Nephron progenitor cell (in vitro differentiated cells): ENCODE measurements at regions not wholly inside any gene's neighbourhood (a gene's known extent, or its start where the extent isn't known, plus 50 kb on each side); places are given as distances from the start of the nearest gene placed in this dataset.
"Not testable (repeated sequence)": the region's sequence is repeated elsewhere in the genome, so short reads cannot be mapped to it uniquely, and the experiment has no call there.

Source experiments
- DNase-seq: peaks from one replicate; pipeline ENCODE4 v3.0.0; 2021
- H3K27ac Mint-ChIP-seq: 2 replicates; pipeline ENCODE4 v1.8.0; 2021; ENCODE audit warnings: mild to moderate bottlenecking, moderate library complexity, mixed read lengths
- H3K27me3 Mint-ChIP-seq: 2 replicates; pipeline ENCODE4 v1.8.0; 2021; ENCODE audit warnings: mild to moderate bottlenecking, low read depth, mixed read lengths; ENCODE audit not compliant: poor library complexity
- H3K36me3 Mint-ChIP-seq: 2 replicates; pipeline ENCODE4 v1.8.0; 2021; ENCODE audit warnings: low read depth, mixed read lengths
- H3K4me1 Mint-ChIP-seq: 2 replicates; pipeline ENCODE4 v1.8.0; 2021; ENCODE audit warnings: mixed read lengths
- H3K4me3 Mint-ChIP-seq: 2 replicates; pipeline ENCODE4 v1.8.0; 2021; ENCODE audit warnings: mild to moderate bottlenecking, moderate library complexity, mixed read lengths
- H3K9me3 Mint-ChIP-seq: 2 replicates; pipeline ENCODE4 v1.8.0; 2021; ENCODE audit warnings: mild to moderate bottlenecking, moderate library complexity, mixed read lengths
- TF ChIP-seq, protein P1 (sequence below): fragments of 200-600 bp; sonication (generic); IDR thresholded peaks from 2 replicates; pipeline ENCODE4 v1.5.0; 2021; ENCODE audit warnings: antibody characterized with exemption

DNA sequence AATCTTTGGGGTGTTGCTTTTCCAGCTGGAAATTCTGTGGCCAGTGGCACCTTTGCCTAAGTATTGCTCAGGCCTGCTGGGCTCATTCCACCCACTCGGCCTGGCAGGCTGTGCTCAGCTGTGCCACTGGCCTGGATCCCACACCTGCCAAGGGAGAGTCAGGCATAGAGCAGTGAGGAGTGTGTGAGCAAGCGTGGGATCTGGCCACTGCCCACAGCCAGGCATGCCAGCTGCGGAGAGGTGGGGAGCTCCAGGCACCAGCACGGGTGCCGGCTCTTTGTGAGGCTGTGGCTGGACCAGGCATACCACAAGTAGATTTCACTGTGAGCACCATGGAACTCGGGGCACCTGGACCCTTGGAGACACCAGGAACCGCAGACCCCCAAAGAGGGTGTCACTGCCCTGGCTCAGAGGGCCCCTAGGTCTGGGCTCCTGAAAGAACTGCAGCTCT, 118.1 kb upstream of the MAP2 start:
- Mint-ChIP-seq H3K9me3 (peaks cover 8% of the 10 kb centered on the region), H3K27ac (no peak overlapping the region), H3K4me3 (no peak overlapping the region), H3K27me3 (peaks cover 38% of the 10 kb centered on the region), H3K36me3 (no peaks in the 10 kb centered on the region), H3K4me1 (no peaks in the 10 kb centered on the region)
- no peak for DNase-seq
- TF ChIP-seq, protein P1, sequence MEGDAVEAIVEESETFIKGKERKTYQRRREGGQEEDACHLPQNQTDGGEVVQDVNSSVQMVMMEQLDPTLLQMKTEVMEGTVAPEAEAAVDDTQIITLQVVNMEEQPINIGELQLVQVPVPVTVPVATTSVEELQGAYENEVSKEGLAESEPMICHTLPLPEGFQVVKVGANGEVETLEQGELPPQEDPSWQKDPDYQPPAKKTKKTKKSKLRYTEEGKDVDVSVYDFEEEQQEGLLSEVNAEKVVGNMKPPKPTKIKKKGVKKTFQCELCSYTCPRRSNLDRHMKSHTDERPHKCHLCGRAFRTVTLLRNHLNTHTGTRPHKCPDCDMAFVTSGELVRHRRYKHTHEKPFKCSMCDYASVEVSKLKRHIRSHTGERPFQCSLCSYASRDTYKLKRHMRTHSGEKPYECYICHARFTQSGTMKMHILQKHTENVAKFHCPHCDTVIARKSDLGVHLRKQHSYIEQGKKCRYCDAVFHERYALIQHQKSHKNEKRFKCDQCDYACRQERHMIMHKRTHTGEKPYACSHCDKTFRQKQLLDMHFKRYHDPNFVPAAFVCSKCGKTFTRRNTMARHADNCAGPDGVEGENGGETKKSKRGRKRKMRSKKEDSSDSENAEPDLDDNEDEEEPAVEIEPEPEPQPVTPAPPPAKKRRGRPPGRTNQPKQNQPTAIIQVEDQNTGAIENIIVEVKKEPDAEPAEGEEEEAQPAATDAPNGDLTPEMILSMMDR: no peak

DNA sequence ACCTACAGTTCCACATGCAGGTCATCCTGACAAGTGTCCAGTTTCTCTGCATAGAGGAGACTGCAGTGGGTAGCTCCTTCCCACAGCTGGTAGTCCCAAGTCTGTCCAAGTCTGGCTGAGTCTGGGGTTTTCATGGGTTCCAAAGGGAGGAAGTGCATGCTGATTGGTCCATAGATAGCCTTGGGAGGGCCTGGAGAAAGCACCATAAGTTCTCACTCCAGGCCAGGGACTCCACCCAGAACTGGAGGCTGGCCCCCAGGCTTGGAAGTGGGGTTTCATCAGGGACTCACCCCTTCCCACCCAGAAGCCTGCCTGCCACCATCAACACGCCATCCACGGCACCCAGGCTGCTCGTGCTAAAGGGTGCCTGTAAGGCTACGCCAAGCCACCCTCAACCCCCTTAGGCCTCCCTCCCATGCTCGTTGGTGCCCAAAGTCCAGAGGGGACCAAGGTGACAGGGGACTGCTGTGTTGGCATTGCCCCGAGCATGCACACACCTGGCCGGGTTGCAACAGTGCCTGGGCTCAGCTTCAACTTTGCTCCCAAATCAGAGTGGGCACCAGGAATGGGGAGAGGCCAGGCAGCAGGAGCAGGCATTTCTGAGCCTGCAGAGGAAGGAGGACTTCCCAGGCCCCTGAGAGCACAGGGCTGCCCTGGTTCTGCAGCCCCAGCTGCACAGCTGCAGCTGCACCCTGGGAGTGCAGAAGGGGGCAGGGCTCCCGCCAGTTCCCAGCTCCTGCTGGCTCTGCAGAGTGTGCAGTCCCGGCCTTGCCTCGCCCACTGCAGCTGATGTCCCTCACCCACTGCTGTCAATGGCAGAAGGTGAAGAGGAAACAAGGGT, 116.5 kb upstream of the MAP2 start:
- no peaks in the 10 kb centered on the region for H3K9me3 Mint-ChIP-seq

DNA sequence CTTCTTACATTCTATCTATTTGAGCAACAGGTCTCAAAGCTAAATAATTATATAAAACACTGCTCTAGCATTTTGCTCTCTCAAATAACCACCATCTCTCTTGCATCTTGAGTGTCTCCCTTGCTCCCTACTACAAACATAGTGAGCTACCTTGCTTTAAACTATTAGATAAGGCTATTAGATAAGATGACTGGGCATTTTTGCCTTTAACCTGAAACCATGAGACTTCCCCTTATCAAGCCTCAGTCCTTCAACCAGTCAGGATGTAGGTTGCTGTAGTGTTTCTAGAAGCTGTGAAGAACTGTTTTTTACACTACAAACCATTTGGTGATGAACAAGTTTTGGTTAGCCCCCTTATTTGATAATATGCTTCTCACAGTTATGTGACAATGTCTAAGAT, 115.4 kb upstream of the MAP2 start:
- no peaks in the 10 kb centered on the region for H3K9me3 Mint-ChIP-seq
- no peaks in the 10 kb centered on the region for H3K36me3 Mint-ChIP-seq
- TF ChIP-seq, protein P1: no peak
- no peaks in the 10 kb centered on the region for H3K4me1 Mint-ChIP-seq
- DNase-seq: no peak
- H3K4me3 Mint-ChIP-seq: no peak overlapping the region
- peaks cover 12% of the 10 kb centered on the region for H3K27me3 Mint-ChIP-seq
- H3K27ac Mint-ChIP-seq: no peak overlapping the region

More for the DNA sequence above, 116.5 kb upstream of the MAP2 start:
- TF ChIP-seq, protein P1: no peak
- Mint-ChIP-seq H3K36me3 (no peaks in the 10 kb centered on the region), H3K27me3 (peaks cover 22% of the 10 kb centered on the region), H3K4me1 (no peaks in the 10 kb centered on the region), H3K27ac (no peak overlapping the region), H3K4me3 (no peak overlapping the region)
- DNase-seq: no peak

DNA sequence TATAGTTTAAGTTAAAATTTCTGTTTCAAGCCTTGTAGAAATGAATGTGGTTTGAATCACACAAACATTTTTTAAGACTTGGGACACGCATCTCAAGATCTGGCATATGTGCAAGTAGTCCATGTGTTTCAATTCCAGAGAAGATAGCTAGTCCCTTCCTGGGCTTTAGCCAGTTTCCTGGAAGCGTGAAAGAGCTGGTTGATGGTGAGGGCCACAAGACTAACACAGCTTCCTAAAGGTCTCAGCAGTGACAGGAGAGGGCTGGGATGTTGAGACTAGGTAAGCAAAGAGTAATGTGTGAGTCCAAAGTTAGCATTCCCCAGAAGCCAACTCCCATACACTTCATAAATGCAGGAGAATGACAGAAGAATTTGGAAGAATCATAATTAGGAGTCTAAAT, 111.9 kb upstream of the MAP2 start:
- H3K27me3 Mint-ChIP-seq: peaks cover 3% of the 10 kb centered on the region
- no peak overlapping the region for H3K4me3 Mint-ChIP-seq

DNA sequence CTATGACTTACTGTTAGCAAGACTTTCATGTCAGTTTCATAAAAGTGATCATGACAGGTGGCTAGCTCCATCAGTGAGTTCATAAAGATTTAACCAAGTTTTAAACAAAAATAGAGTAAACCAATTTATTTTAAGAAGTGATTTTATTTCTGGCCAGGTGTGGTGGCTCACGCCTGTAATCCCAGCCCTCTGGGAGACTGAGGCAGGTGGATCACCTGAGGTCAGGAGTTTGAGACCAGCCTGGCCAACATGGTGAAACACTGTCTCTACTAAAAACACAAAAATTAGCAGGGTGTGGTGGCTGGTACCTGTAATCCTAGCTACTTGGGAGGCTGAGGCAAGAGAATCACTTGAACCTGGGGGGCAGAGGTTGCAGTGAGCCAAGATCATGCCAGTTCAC, 111.4 kb upstream of the MAP2 start:
- H3K9me3 Mint-ChIP-seq, H3K36me3 Mint-ChIP-seq, DNase-seq, H3K4me1 Mint-ChIP-seq, H3K27ac Mint-ChIP-seq, H3K27me3 Mint-ChIP-seq, H3K4me3 Mint-ChIP-seq: not testable (repeated sequence)

More for the DNA sequence above, 111.9 kb upstream of the MAP2 start:
- Mint-ChIP-seq H3K9me3 (no peaks in the 10 kb centered on the region), H3K36me3 (no peaks in the 10 kb centered on the region), H3K4me1 (no peaks in the 10 kb centered on the region), H3K27ac (no peak overlapping the region)
- TF ChIP-seq, protein P1: no peak
- DNase-seq: no peak

DNA sequence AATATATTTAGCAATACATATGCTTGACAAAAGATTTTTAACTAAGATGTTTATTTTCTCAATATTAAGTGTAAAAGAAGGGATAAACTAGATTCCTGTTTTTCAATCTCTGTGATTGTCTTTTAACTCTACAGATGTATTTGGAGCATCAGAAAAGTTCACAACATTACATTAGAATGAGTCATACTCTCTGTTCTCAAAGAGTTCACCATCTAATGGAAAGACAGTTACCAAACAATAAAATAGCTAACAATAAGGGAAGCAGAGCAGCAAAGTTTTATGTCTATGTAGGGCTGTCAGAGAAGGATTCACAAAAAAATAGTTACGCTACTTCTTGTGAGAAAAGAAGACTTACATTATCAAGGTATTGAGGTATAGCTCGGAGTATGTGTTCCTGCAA, 109.2 kb upstream of the MAP2 start:
- DNase-seq: no peak
- Mint-ChIP-seq H3K27me3 (no peaks in the 10 kb centered on the region), H3K36me3 (no peaks in the 10 kb centered on the region), H3K27ac (no peak overlapping the region), H3K4me1 (no peaks in the 10 kb centered on the region), H3K4me3 (no peak overlapping the region), H3K9me3 (no peaks in the 10 kb centered on the region)
- TF ChIP-seq, protein P1: no peak
